ENCODE measurements at regions not wholly inside any gene's neighbourhood (a gene's known extent, or its start where the extent isn't known, plus 50 kb on each side); places are given as distances from the start of the nearest gene placed in this dataset.

GRCh38 chr1:208534599-208534897 lies 290.4 kb upstream of the PLXNA2 start:
- no peak for DNase-seq (ENCODE audit: low spot score in 2 of 2)
- Mint-ChIP-seq H3K9me3 (no peaks in the 10 kb centered on the region), H3K27ac (no peak overlapping the region), H3K36me3 (no peaks in the 10 kb centered on the region)
- no peak for ATAC-seq

DNA sequence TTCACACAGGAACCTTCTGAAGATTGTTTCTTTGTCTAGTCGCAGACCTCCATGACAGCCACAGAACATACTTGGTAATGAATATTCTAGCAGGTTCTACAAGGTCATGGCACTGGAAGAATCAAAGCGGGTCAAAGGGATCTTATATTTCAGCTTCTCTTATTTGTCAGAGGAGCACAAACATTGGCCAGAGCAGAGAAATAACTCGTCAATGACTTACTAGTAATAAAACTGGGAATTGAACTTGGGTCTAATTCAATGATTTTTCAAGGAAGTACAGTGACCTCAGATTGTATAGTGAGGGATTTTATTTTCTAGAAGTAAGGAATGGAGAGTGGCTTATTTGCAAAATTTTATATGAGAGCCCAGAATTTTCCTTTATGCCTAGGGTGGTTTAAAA lies 290.8 kb upstream of the PLXNA2 start:
- Mint-ChIP-seq H3K36me3 (no peaks in the 10 kb centered on the region), H3K27ac (no peak overlapping the region)

GRCh38 chr1:208535511-208535910 lies 291.3 kb upstream of the PLXNA2 start:
- ATAC-seq (no peak), DNase-seq (ENCODE audit: low spot score in 2 of 2) (no peak)
- Mint-ChIP-seq H3K9me3 (no peaks in the 10 kb centered on the region), H3K27ac (no peak overlapping the region), H3K36me3 (no peaks in the 10 kb centered on the region)

More for the DNA sequence above, 290.8 kb upstream of the PLXNA2 start:
- H3K9me3 Mint-ChIP-seq = no peaks in the 10 kb centered on the region
- DNase-seq (ENCODE audit: low spot score in 2 of 2) = no peak
- ATAC-seq = no peak

GRCh38 chr1:208536212-208536611 lies 292.0 kb upstream of the PLXNA2 start:
- no peak for ATAC-seq
- Mint-ChIP-seq H3K36me3 (no peaks in the 10 kb centered on the region), H3K9me3 (no peaks in the 10 kb centered on the region), H3K27ac (peak overlapping the region in 1 of 2 donors; percentile 46)
- DNase-seq (ENCODE audit: low spot score in 2 of 2) = no peak

- H3K9me3 Mint-ChIP-seq = no peaks in the 10 kb centered on the region
- DNase-seq (ENCODE audit: low spot score in 2 of 2) = no peak
- ATAC-seq = no peak
- no peaks in the 10 kb centered on the region for H3K36me3 Mint-ChIP-seq
- H3K27ac Mint-ChIP-seq = no peak overlapping the region
Observed at GRCh38 chr1:208537198-208537597, 293.0 kb upstream of the PLXNA2 start.

GRCh38 chr1:208538078-208538477 lies 293.9 kb upstream of the PLXNA2 start:
- H3K27ac Mint-ChIP-seq = no peak overlapping the region
- ATAC-seq = no peak
- no peaks in the 10 kb centered on the region for H3K9me3 Mint-ChIP-seq
- DNase-seq (ENCODE audit: low spot score in 2 of 2) = no peak
- H3K36me3 Mint-ChIP-seq = no peaks in the 10 kb centered on the region

DNA sequence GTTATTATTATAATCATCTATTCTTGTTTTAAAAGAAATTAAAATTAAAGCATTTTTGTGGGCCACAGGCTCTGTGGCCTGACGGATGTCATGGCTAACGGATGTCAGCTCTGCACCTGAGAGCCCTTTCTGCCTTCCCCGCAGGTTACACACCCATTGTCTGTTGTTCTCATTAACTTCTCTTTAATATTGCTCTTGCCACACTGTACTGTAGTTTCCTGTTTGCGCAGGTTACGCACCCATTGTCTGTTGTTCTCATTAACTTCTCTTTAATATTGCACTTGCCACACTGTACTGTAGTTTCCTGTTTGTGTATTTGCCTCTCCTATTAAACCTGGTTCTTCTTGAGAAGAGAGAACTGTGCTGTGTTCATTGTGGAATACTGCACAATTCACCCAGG lies 294.4 kb upstream of the PLXNA2 start:
- no peak for DNase-seq (ENCODE audit: low spot score in 2 of 2)
- H3K27ac Mint-ChIP-seq = no peak overlapping the region
- H3K36me3 Mint-ChIP-seq = no peaks in the 10 kb centered on the region
- ATAC-seq = no peak
- no peaks in the 10 kb centered on the region for H3K9me3 Mint-ChIP-seq

DNA sequence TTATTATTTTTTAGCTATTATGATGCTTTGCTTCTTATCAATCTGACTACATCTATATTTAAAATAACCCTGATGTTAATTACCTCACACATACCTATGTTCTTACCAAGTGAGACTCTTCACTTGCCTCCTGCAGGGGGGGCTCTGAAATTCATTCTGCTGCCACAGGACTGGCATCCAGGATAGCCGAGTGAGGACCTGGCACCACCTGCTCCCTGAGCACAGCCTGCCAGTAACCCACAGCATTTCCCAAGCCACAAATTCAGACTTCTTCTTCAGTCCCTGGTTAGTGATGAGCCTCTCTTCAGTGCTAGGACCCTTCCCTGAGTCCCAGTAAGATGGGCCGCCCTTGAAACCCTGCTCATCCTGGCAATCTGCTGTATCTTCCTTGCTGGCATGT lies 296.5 kb upstream of the PLXNA2 start:
- H3K27ac Mint-ChIP-seq = no peak overlapping the region
- no peak for ATAC-seq
- no peak for DNase-seq (ENCODE audit: low spot score in 2 of 2)
- peaks cover 0 to 3% of the 10 kb centered on the region in 2 donors for H3K9me3 Mint-ChIP-seq
- no peaks in the 10 kb centered on the region for H3K36me3 Mint-ChIP-seq

- Mint-ChIP-seq H3K27ac (no peak overlapping the region), H3K9me3 (peaks cover 0 to 3% of the 10 kb centered on the region in 2 donors), H3K36me3 (no peaks in the 10 kb centered on the region)
- DNase-seq (ENCODE audit: low spot score in 2 of 2) (no peak), ATAC-seq (no peak)
Observed at GRCh38 chr1:208541225-208541855, 297.2 kb upstream of the PLXNA2 start.

DNA sequence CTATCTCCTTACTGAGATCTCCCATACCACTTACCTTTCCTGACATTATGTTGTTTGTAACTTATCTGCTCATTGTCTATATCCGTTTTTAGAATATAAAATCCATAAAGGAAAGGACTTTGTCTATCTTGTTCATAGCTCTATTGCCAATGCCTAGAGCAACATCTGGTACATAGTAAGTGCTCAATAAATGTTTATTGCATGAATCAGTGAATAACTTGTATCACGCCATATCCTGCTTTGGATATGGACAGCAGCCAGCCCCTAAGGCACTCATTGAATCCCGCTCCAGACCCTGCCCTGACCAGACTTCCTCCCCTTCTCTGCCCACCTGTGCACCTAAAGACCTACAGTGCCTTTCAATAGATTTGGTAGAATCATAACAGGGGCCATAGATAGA lies 298.1 kb upstream of the PLXNA2 start:
- no peak overlapping the region for H3K27ac Mint-ChIP-seq
- DNase-seq (ENCODE audit: low spot score in 2 of 2) (no peak), ATAC-seq (no peak)
- H3K9me3 Mint-ChIP-seq = peaks cover 0 to 3% of the 10 kb centered on the region in 2 donors
- H3K36me3 Mint-ChIP-seq = no peaks in the 10 kb centered on the region

GRCh38 chr1:208544053-208544452 lies 299.9 kb upstream of the PLXNA2 start:
- Mint-ChIP-seq H3K27ac (no peak overlapping the region), H3K36me3 (no peaks in the 10 kb centered on the region), H3K9me3 (peaks cover 0 to 3% of the 10 kb centered on the region in 2 donors)
- DNase-seq (ENCODE audit: low spot score in 2 of 2) (no peak), ATAC-seq (no peak)

DNA sequence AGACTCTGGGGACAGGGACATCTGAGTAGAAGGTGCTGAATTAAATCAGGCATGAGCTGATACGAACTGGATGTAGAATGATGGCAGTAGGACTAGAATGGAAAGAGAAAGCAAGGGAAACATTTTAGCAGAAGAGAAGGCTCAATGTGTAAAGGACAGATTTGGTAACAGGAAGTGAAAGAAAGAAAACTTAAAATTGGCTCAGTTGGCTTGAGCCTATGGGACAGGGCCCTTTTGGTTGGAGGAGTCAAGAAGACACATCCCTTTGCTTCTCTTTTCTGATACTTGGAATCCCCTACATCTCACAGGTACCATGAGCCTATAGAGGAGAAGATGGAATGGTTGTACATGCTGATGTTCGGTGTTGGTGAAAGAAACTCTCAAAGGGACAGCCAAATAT lies 300.6 kb upstream of the PLXNA2 start:
- no peak for DNase-seq (ENCODE audit: low spot score in 2 of 2)
- Mint-ChIP-seq H3K36me3 (no peaks in the 10 kb centered on the region), H3K9me3 (peaks cover 0 to 3% of the 10 kb centered on the region in 2 donors), H3K27ac (no peak overlapping the region)
- ATAC-seq = no peak

DNA sequence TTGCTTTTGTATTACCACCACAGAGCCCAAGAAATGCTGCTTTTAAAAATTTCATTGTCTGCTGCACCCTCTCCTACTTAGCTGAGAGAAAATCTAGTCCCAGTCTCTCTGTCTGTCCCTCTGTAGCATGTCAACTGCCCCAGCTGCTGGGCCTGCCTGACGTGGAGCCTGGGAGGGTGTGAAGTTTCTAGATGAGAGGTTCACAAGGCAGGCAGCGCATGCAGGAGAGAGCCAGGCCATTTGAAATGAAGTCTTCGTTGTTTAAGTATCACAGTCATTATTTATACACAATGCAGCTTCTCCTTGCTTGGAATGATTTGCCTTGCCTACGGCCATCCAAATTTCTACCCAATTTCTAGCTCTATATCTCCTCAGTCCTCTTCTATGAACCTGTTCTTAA lies 306.8 kb upstream of the PLXNA2 start:
- peaks cover 0 to 3% of the 10 kb centered on the region in 2 donors for H3K9me3 Mint-ChIP-seq
- no peak overlapping the region for H3K27ac Mint-ChIP-seq
- no peak for DNase-seq (ENCODE audit: low spot score in 2 of 2)
- no peaks in the 10 kb centered on the region for H3K36me3 Mint-ChIP-seq
- ATAC-seq = no peak

DNA sequence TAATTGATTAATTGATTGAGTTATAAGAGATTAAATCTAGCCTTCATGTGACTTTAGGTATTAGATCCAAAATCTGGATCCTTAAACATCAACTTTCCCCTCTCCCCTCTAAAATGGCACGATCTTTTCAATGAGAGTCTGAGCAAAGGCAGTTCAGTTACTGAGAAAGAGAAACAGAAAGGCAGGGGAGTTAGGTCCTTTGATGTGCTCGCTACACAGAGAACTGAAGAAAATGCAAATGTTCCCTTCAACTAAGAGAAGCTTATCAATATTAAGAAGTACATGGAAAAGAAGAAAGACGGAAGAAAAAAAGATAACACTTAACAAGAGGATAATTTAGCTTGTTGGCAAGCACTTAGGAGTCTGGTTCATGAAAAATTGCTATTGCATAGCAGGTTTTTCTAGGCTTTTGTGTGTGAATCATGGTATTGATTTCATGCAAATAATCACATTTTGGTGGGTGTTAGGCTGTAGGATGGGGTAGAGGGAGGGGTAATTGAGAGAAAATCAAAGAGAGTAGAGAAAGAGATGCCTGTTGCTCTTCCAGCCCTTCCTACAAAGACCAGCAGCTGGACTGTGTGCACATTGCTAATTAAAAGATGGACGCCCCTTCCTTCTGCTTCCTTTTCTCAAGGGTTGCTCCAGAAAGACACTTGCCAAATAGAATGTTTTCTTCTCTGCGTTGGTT lies 307.6 kb upstream of the PLXNA2 start:
- Mint-ChIP-seq H3K36me3 (no peaks in the 10 kb centered on the region), H3K27ac (no peak overlapping the region), H3K9me3 (peaks cover 0 to 4% of the 10 kb centered on the region in 2 donors)
- no peak for DNase-seq (ENCODE audit: low spot score in 2 of 2)
- no peak for ATAC-seq

- ATAC-seq = no peak
- peaks cover 0 to 6% of the 10 kb centered on the region in 2 donors for H3K9me3 Mint-ChIP-seq
- H3K27ac Mint-ChIP-seq = no peak overlapping the region
- no peaks in the 10 kb centered on the region for H3K36me3 Mint-ChIP-seq
- DNase-seq (ENCODE audit: low spot score in 2 of 2) = no peak
Observed at GRCh38 chr1:208552928-208553327, 308.7 kb upstream of the PLXNA2 start.

GRCh38 chr1:208556461-208556860 lies 312.3 kb upstream of the PLXNA2 start:
- ATAC-seq = no peak
- H3K9me3 Mint-ChIP-seq = peaks cover 0 to 8% of the 10 kb centered on the region in 2 donors
- no peak for DNase-seq (ENCODE audit: low spot score in 2 of 2)
- no peak overlapping the region for H3K27ac Mint-ChIP-seq
- no peaks in the 10 kb centered on the region for H3K36me3 Mint-ChIP-seq

GRCh38 chr1:208557046-208557722 lies 313.0 kb upstream of the PLXNA2 start:
- Mint-ChIP-seq H3K27ac (no peak overlapping the region), H3K9me3 (peaks cover 0 to 8% of the 10 kb centered on the region in 2 donors), H3K36me3 (no peaks in the 10 kb centered on the region)
- DNase-seq (ENCODE audit: low spot score in 2 of 2) = no peak
- no peak for ATAC-seq

DNA sequence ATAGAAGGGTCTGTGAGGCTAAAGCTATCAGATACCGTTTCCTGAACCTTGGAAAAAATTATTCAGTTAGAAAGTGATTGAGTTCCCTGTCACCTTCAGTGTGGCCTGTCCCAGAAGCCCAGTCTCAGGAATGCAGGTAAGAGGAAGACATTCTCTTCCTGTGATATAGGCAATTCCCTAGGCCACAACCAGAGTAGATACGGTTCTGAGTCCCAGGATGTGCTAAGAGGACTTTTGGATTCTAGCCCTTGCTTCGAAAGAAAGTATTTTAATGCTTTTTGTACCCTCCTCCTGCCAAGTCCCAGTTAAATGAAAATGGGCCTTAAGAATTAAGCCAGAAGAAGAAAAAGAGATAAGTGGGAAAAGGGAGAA lies 313.5 kb upstream of the PLXNA2 start:
- Mint-ChIP-seq H3K27ac (peak overlapping the region in 1 of 2 donors; percentile 15), H3K36me3 (no peaks in the 10 kb centered on the region), H3K9me3 (peaks cover 0 to 8% of the 10 kb centered on the region in 2 donors)
- ATAC-seq (no peak), DNase-seq (ENCODE audit: low spot score in 2 of 2) (no peak)

Data from activated naive CD4-positive, alpha-beta T cell treated with anti-CD3 and anti-CD28 coated beads, Interleukin-2, amount 50 U/mL, for 72 hours (primary cell).